Adrenal gland (tissue), 5 donors: ENCODE measurements at regions not wholly inside any gene's neighbourhood (a gene's known extent, or its start where the extent isn't known, plus 50 kb on each side); places are given as distances from the start of the nearest gene placed in this dataset.

Source experiments
- POLR2A ChIP-seq, 2 donors: fragments of 450-650 bp; IDR thresholded peaks; one replicate each; pipeline ENCODE4 v1.6.1; 2017; ENCODE audit warnings: antibody characterized with exemption in 2 of 2, mild to moderate bottlenecking in 2 of 2, moderate library complexity in 1 of 2
- TF ChIP-seq, protein P1 (sequence below), 6 experiments: fragments of 450-650 bp in 4 of 6; fragments of 200-600 bp in 2 of 6; sonication (generic) in 1 of 6; IDR thresholded peaks; 1 replicate in 5 of 6; 2 replicates in 1 of 6; pipeline versions ENCODE4 v1.5.1 to v1.8.0; 2016 to 2021; ENCODE audit warnings: antibody characterized with exemption in 6 of 6, mild to moderate bottlenecking in 2 of 6, moderate library complexity in 1 of 6
- donor health status: DM: no; HTN: no; CAD: no.

DNA sequence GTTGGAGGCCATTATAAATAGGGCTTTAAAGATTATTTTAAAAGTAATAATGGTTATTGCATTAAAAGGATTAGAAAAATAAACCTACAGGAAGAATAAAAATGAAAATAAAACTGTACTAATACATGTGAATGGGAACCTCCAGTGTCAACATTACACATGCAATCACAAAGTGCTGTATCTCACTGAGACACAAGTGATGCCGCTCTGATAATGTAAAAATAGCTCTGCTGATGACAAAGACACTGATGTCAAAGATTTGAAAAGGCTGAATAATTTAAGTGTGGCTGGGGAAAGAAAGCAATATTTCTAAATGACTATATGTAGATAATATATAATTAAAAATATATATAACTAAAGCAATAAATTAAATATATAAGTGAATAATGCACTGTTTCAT is 129.1 kb upstream of the RAP2B start:
- TF ChIP-seq, protein P1, sequence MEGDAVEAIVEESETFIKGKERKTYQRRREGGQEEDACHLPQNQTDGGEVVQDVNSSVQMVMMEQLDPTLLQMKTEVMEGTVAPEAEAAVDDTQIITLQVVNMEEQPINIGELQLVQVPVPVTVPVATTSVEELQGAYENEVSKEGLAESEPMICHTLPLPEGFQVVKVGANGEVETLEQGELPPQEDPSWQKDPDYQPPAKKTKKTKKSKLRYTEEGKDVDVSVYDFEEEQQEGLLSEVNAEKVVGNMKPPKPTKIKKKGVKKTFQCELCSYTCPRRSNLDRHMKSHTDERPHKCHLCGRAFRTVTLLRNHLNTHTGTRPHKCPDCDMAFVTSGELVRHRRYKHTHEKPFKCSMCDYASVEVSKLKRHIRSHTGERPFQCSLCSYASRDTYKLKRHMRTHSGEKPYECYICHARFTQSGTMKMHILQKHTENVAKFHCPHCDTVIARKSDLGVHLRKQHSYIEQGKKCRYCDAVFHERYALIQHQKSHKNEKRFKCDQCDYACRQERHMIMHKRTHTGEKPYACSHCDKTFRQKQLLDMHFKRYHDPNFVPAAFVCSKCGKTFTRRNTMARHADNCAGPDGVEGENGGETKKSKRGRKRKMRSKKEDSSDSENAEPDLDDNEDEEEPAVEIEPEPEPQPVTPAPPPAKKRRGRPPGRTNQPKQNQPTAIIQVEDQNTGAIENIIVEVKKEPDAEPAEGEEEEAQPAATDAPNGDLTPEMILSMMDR (IDR thresholded peaks at IDR 0.05), result no peak
- TF ChIP-seq POLR2A (IDR thresholded peaks at IDR 0.05), result no peak
